Astrocyte of the cerebellum (primary cell): ENCODE measurements at regions not wholly inside any gene's neighbourhood (a gene's known extent, or its start where the extent isn't known, plus 50 kb on each side); places are given as distances from the start of the nearest gene placed in this dataset.

Experiments used
- DNase-seq: peaks from one replicate; pipeline ENCODE4 v3.0.0-alpha.2; 2011; ENCODE audit warnings: low read depth
- H3K4me3 ChIP-seq: 2 replicates; pipeline ENCODE4 v1.5.1; 2011; ENCODE audit warnings: mild to moderate bottlenecking, low read depth, low read length, moderate library complexity
- in situ Hi-C: cut with HindIII; loops from 2 replicates; pipeline ENCODE4 v1.10.0; 2017; ENCODE audit warnings: low sequenced_read_pairs
- TF ChIP-seq, protein P1 (sequence below): IDR thresholded peaks from 2 replicates; pipeline ENCODE4 v1.5.1; 2012; ENCODE audit warnings: low read length, low read depth, moderate library complexity, mild to moderate bottlenecking; ENCODE audit errors: missing control alignments

DNA sequence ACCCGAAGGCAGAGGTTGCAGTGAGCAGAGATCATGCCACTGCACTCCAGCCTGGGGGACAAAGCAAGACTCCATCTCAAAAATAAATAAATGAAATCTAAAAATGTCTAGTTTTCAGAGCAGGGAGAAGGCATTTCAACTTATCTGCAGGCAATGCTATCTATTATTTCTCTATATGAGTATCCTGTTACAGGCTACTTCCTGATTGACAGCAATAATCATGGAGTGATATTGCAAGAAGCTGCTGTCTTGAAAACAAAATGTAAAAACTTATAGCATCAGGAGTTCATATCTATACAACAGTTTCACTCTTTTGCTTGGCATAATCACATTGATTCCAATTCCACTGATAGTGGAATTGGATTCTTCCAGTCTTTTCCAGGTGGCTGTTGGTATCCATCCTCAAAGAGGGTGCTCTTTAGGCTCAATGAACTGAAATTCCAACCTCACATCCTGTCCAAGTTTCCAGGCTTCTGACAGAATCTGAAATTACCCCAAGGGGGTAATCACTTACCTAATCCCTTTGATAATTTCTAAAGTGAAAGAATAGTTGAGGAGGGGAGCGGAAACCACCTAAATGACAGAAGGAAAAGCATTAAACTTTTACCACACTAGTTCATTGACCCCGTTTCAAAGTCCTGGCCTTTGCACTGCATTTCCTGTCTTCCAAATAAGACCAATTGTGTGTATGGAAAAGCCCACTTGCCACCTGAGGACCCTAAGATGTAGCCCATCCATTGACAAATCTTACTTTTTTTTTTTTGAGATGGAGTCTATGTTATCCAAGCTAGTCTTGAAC is 107.6 kb downstream of the GLUL start:
- in situ Hi-C loops: no loop called here
- TF ChIP-seq, protein P1, sequence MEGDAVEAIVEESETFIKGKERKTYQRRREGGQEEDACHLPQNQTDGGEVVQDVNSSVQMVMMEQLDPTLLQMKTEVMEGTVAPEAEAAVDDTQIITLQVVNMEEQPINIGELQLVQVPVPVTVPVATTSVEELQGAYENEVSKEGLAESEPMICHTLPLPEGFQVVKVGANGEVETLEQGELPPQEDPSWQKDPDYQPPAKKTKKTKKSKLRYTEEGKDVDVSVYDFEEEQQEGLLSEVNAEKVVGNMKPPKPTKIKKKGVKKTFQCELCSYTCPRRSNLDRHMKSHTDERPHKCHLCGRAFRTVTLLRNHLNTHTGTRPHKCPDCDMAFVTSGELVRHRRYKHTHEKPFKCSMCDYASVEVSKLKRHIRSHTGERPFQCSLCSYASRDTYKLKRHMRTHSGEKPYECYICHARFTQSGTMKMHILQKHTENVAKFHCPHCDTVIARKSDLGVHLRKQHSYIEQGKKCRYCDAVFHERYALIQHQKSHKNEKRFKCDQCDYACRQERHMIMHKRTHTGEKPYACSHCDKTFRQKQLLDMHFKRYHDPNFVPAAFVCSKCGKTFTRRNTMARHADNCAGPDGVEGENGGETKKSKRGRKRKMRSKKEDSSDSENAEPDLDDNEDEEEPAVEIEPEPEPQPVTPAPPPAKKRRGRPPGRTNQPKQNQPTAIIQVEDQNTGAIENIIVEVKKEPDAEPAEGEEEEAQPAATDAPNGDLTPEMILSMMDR: no peak
- H3K4me3 ChIP-seq: no peak overlapping the region
- no peak for DNase-seq

GRCh38 chr1:182281541-182281940 is 110.0 kb downstream of the GLUL start:
- DNase-seq: no peak
- TF ChIP-seq, protein P1: no peak
- in situ Hi-C loops: no loop called here
- H3K4me3 ChIP-seq: no peak overlapping the region

DNA sequence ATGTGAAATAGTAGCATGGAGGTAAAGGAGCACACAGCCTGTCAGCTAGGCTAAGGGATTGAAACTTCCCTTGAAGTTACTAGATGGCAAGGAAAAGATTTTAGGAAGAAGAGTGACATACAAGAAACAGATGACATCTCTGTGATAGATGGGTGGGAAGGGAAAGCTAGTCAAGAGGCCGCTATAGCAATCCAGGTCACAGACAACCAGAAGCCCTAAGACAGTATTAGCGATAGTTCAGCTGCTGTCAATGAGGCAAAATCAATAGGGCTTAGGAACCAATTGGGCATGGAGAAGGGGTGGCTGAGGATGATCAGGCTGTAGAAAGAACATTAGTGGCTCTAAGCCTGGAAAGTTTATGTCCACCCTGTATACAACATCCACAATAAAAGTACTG is 111.1 kb downstream of the GLUL start:
- no peak for DNase-seq
- H3K4me3 ChIP-seq: no peak overlapping the region
- TF ChIP-seq, protein P1: no peak
- in situ Hi-C loops: no loop called here

DNA sequence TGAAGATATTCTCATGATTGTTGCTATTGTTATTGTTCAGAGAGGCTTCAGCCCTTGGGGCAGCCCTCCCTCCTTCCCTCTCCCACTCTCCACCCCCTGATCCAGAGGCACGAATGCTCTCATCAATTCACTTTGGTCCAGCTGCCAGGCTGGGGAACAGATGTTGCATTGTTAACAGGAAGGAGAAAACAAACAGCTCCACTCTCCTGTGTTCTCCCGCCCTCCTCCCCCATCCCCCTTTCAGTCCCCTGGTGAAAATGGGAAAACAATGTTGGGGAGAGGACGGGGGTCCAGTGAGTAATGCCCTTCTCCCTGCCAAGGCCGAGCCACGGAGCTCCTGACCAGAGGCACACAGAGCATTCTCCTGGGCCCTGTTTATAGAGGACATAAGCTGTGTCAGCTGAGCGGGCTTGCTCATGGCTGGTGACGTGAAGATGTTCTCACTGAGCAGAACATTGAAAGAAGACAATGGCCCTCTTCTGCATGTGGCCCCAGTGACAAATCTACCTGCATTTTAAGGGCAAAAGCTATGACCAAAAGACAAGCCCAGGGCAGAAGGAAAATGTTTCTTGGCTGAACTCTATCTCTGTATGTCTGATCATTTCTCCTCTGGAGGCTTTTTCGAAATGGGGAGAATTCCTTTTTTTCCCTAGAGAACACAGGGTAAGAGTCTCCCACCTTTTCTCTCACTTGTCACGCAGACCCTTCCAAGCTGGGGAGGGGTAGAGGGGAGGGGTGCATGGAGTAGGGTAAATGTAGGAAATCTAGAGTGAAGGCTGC is 111.7 kb downstream of the GLUL start:
- in situ Hi-C loops: no loop called here
- no peak overlapping the region for H3K4me3 ChIP-seq
- TF ChIP-seq, protein P1: no peak
- DNase-seq: no peak

GRCh38 chr1:182279302-182279701 is 112.3 kb downstream of the GLUL start:
- in situ Hi-C loops: no loop called here
- H3K4me3 ChIP-seq: no peak overlapping the region
- DNase-seq: no peak
- TF ChIP-seq, protein P1: no peak

GRCh38 chr1:182278144-182279054 is 113.2 kb downstream of the GLUL start:
- in situ Hi-C loops: no loop called here
- TF ChIP-seq, protein P1: no peak
- no peak for DNase-seq
- no peak overlapping the region for H3K4me3 ChIP-seq
